SU-DHL-6 (cell line): ENCODE measurements at regions not wholly inside any gene's neighbourhood (a gene's known extent, or its start where the extent isn't known, plus 50 kb on each side); places are given as distances from the start of the nearest gene placed in this dataset.

Experiments used
- EZH2phosphoT487 ChIP-seq: fragments of 200-600 bp; sonication (generic), shearing (Covaris generic); conservative IDR thresholded peaks from 2 replicates; pipeline ENCODE4 v1.6.1; 2018; ENCODE audit warnings: mild to moderate bottlenecking, antibody characterized with exemption, low read length, moderate library complexity, mixed read lengths
- TF ChIP-seq, protein P1 (sequence below): fragments of 200-600 bp; sonication (generic); IDR thresholded peaks from one replicate; pipeline ENCODE4 v1.5.1; 2017; ENCODE audit warnings: antibody characterized with exemption, mild to moderate bottlenecking, low read length, moderate library complexity; ENCODE audit not compliant: insufficient read depth, poor library complexity, severe bottlenecking

DNA sequence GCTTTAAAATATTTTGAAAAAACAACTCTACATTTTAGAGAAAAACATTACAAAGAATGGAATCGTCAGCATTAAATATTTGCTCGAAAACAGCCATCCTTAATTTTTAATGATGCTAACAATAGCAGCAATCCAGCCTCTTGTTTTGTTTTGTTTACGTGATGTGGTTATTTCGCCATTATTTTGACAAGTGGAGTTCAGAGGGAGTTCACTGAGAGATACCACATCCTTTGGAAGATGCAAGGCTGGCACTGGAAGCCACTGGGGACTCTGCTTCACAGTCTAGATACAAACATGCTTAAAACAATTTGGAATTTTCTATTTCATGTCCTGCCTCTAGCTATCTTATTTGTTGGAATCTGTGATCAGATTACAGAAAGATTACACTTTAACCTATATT, 556.3 kb downstream of the PCDH17 start:
- TF ChIP-seq, protein P1, sequence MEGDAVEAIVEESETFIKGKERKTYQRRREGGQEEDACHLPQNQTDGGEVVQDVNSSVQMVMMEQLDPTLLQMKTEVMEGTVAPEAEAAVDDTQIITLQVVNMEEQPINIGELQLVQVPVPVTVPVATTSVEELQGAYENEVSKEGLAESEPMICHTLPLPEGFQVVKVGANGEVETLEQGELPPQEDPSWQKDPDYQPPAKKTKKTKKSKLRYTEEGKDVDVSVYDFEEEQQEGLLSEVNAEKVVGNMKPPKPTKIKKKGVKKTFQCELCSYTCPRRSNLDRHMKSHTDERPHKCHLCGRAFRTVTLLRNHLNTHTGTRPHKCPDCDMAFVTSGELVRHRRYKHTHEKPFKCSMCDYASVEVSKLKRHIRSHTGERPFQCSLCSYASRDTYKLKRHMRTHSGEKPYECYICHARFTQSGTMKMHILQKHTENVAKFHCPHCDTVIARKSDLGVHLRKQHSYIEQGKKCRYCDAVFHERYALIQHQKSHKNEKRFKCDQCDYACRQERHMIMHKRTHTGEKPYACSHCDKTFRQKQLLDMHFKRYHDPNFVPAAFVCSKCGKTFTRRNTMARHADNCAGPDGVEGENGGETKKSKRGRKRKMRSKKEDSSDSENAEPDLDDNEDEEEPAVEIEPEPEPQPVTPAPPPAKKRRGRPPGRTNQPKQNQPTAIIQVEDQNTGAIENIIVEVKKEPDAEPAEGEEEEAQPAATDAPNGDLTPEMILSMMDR, result no peak
- TF ChIP-seq EZH2phosphoT487, result no peak
